Ishikawa (cell line): ENCODE measurements at regions not wholly inside any gene's neighbourhood (a gene's known extent, or its start where the extent isn't known, plus 50 kb on each side); places are given as distances from the start of the nearest gene placed in this dataset.

Source experiments
- CEBPB ChIP-seq: IDR thresholded peaks from 2 replicates; pipeline ENCODE4 v1.6.1; 2012
- EP300 ChIP-seq: IDR thresholded peaks from 2 replicates; pipeline ENCODE4 v1.6.1; 2012; ENCODE audit warnings: borderline replicate concordance
- FOXM1 ChIP-seq: IDR thresholded peaks from 2 replicates; pipeline ENCODE4 v1.6.1; 2012; ENCODE audit warnings: low read depth, borderline replicate concordance
- TAF1 ChIP-seq: IDR thresholded peaks from 2 replicates; pipeline ENCODE4 v1.6.1; 2012; ENCODE audit warnings: low read depth, mild to moderate bottlenecking
- TF ChIP-seq, protein P1 (sequence below): IDR thresholded peaks from 2 replicates; pipeline ENCODE4 v1.6.1; 2012; ENCODE audit warnings: low read depth, mild to moderate bottlenecking
- TF ChIP-seq, protein P2 (sequence below): IDR thresholded peaks from 2 replicates; pipeline ENCODE4 v1.6.1; 2012

DNA sequence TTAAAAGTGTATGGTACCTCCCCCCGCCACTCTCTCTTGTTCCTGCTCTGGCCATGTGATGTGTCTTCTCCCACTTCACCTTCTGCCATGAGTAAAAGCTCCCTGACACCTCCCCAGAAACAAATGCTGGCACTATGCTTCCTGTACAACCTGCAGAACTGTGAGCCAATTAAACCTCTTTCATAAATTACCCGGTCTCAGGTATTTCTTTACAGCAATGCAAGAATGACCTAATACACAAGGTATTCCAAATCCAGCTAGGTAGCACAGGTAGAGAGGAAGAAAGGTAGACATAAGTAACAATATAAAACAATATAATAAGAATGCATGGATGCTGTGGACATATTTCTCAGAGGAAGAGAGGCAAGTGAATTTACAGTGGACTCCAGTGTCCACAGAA, 394.1 kb upstream of the ARID1B start:
- TF ChIP-seq CEBPB (no peak), EP300 (no peak), FOXM1 (no peak), TAF1 (no peak)
- TF ChIP-seq, protein P1, sequence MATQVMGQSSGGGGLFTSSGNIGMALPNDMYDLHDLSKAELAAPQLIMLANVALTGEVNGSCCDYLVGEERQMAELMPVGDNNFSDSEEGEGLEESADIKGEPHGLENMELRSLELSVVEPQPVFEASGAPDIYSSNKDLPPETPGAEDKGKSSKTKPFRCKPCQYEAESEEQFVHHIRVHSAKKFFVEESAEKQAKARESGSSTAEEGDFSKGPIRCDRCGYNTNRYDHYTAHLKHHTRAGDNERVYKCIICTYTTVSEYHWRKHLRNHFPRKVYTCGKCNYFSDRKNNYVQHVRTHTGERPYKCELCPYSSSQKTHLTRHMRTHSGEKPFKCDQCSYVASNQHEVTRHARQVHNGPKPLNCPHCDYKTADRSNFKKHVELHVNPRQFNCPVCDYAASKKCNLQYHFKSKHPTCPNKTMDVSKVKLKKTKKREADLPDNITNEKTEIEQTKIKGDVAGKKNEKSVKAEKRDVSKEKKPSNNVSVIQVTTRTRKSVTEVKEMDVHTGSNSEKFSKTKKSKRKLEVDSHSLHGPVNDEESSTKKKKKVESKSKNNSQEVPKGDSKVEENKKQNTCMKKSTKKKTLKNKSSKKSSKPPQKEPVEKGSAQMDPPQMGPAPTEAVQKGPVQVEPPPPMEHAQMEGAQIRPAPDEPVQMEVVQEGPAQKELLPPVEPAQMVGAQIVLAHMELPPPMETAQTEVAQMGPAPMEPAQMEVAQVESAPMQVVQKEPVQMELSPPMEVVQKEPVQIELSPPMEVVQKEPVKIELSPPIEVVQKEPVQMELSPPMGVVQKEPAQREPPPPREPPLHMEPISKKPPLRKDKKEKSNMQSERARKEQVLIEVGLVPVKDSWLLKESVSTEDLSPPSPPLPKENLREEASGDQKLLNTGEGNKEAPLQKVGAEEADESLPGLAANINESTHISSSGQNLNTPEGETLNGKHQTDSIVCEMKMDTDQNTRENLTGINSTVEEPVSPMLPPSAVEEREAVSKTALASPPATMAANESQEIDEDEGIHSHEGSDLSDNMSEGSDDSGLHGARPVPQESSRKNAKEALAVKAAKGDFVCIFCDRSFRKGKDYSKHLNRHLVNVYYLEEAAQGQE = no peak
- TF ChIP-seq, protein P2, sequence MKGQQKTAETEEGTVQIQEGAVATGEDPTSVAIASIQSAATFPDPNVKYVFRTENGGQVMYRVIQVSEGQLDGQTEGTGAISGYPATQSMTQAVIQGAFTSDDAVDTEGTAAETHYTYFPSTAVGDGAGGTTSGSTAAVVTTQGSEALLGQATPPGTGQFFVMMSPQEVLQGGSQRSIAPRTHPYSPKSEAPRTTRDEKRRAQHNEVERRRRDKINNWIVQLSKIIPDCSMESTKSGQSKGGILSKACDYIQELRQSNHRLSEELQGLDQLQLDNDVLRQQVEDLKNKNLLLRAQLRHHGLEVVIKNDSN = no peak
